MG63 (cell line): ENCODE measurements at regions not wholly inside any gene's neighbourhood (a gene's known extent, or its start where the extent isn't known, plus 50 kb on each side); places are given as distances from the start of the nearest gene placed in this dataset.

ENCODE experiments used
- DNase-seq: peaks from one replicate; pipeline ENCODE4 v3.0.0-alpha.2; 2020
- H3K27me3 ChIP-seq: fragments of 250-450 bp; sonication (Bioruptor Pico); 2 replicates; pipeline ENCODE4 v1.5.1; 2020; ENCODE audit warnings: mild to moderate bottlenecking, moderate library complexity
- H3K36me3 ChIP-seq: fragments of 250-450 bp; sonication (Bioruptor Pico); 2 replicates; pipeline ENCODE4 v1.5.1; 2020; ENCODE audit warnings: mild to moderate bottlenecking, moderate library complexity
- H3K4me3 ChIP-seq: fragments of 250-450 bp; sonication (Bioruptor Pico); 2 replicates; pipeline ENCODE4 v1.5.1; 2020; ENCODE audit warnings: mild to moderate bottlenecking, moderate library complexity
- H3K9me3 ChIP-seq: fragments of 250-450 bp; sonication (Bioruptor Pico); 2 replicates; pipeline ENCODE4 v1.5.1; 2020; ENCODE audit warnings: mild to moderate bottlenecking, moderate library complexity

- H3K27me3 ChIP-seq, result no peaks in the 10 kb centered on the region
- no peaks in the 10 kb centered on the region for H3K36me3 ChIP-seq
- H3K4me3 ChIP-seq, result no peak overlapping the region
- no peak for DNase-seq
- H3K9me3 ChIP-seq, result no peaks in the 10 kb centered on the region
Measured at GRCh38 chr9:90974016-90974415, 172.4 kb downstream of the SYK start.

GRCh38 chr9:90974643-90975245, 173.1 kb downstream of the SYK start:
- Histone ChIP-seq H3K4me3 (no peak overlapping the region), H3K27me3 (no peaks in the 10 kb centered on the region), H3K9me3 (no peaks in the 10 kb centered on the region), H3K36me3 (no peaks in the 10 kb centered on the region)
- no peak for DNase-seq

- H3K9me3 ChIP-seq, result no peaks in the 10 kb centered on the region
- H3K4me3 ChIP-seq, result no peak overlapping the region
- no peaks in the 10 kb centered on the region for H3K27me3 ChIP-seq
- no peak for DNase-seq
- no peaks in the 10 kb centered on the region for H3K36me3 ChIP-seq
Measured at GRCh38 chr9:90975781-90976538, 174.3 kb downstream of the SYK start.

- DNase-seq, result no peak
- no peaks in the 10 kb centered on the region for H3K9me3 ChIP-seq
- no peak overlapping the region for H3K4me3 ChIP-seq
- H3K36me3 ChIP-seq, result no peaks in the 10 kb centered on the region
- no peaks in the 10 kb centered on the region for H3K27me3 ChIP-seq
Measured at GRCh38 chr9:90979138-90979551, 177.5 kb downstream of the SYK start.

GRCh38 chr9:90979639-90980038, 178.0 kb downstream of the SYK start:
- Histone ChIP-seq H3K4me3 (no peak overlapping the region), H3K36me3 (no peaks in the 10 kb centered on the region), H3K27me3 (no peaks in the 10 kb centered on the region), H3K9me3 (no peaks in the 10 kb centered on the region)
- DNase-seq, result no peak

GRCh38 chr9:90981726-90982125, 180.1 kb downstream of the SYK start:
- DNase-seq, result no peak
- Histone ChIP-seq H3K4me3 (no peak overlapping the region), H3K27me3 (no peaks in the 10 kb centered on the region), H3K36me3 (no peaks in the 10 kb centered on the region), H3K9me3 (no peaks in the 10 kb centered on the region)

GRCh38 chr9:90983394-90983793, 181.8 kb downstream of the SYK start:
- DNase-seq, result no peak
- no peaks in the 10 kb centered on the region for H3K9me3 ChIP-seq
- H3K4me3 ChIP-seq, result no peak overlapping the region
- H3K27me3 ChIP-seq, result no peaks in the 10 kb centered on the region
- no peaks in the 10 kb centered on the region for H3K36me3 ChIP-seq

- Histone ChIP-seq H3K36me3 (no peaks in the 10 kb centered on the region), H3K9me3 (peaks cover 2% of the 10 kb centered on the region; the same call in 1 of the 2 replicates)
- DNase-seq, result no peak
Measured at GRCh38 chr9:90985631-90986030, 184.0 kb downstream of the SYK start.

GRCh38 chr9:90986161-90986560, 184.5 kb downstream of the SYK start:
- H3K9me3 ChIP-seq, result peaks cover 4% of the 10 kb centered on the region; the same call in 1 of the 2 replicates
- H3K36me3 ChIP-seq, result no peaks in the 10 kb centered on the region
- H3K4me3 ChIP-seq, result no peak overlapping the region
- H3K27me3 ChIP-seq, result no peaks in the 10 kb centered on the region
- DNase-seq, result no peak

More at GRCh38 chr9:90985631-90986030, 184.0 kb downstream of the SYK start:
- Histone ChIP-seq H3K27me3 (no peaks in the 10 kb centered on the region), H3K4me3 (no peak overlapping the region)

- Histone ChIP-seq H3K9me3 (peaks cover 4% of the 10 kb centered on the region; the same call in 1 of the 2 replicates), H3K4me3 (no peak overlapping the region), H3K36me3 (no peaks in the 10 kb centered on the region), H3K27me3 (no peaks in the 10 kb centered on the region)
- DNase-seq, result no peak
Measured at GRCh38 chr9:90987566-90987965, 185.9 kb downstream of the SYK start.

GRCh38 chr9:90988318-90988717, 186.7 kb downstream of the SYK start:
- DNase-seq, result no peak
- no peaks in the 10 kb centered on the region for H3K36me3 ChIP-seq
- H3K9me3 ChIP-seq, result peaks cover 4% of the 10 kb centered on the region; the same call in 1 of the 2 replicates
- H3K27me3 ChIP-seq, result no peaks in the 10 kb centered on the region
- H3K4me3 ChIP-seq, result no peak overlapping the region

- Histone ChIP-seq H3K36me3 (no peaks in the 10 kb centered on the region), H3K27me3 (no peaks in the 10 kb centered on the region), H3K9me3 (peaks cover 10% of the 10 kb centered on the region; the same call in 1 of the 2 replicates), H3K4me3 (no peak overlapping the region)
- DNase-seq, result no peak
Measured at GRCh38 chr9:90991953-90992352, 190.3 kb downstream of the SYK start.

- no peak overlapping the region for H3K4me3 ChIP-seq
- no peaks in the 10 kb centered on the region for H3K36me3 ChIP-seq
- no peaks in the 10 kb centered on the region for H3K27me3 ChIP-seq
- no peak for DNase-seq
- peaks cover 9% of the 10 kb centered on the region; the same call in 1 of the 2 replicates for H3K9me3 ChIP-seq
Measured at GRCh38 chr9:90995516-90995915, 193.9 kb downstream of the SYK start.

GRCh38 chr9:90996154-90997065, 194.8 kb downstream of the SYK start:
- H3K4me3 ChIP-seq, result no peak overlapping the region
- DNase-seq, result no peak
- no peaks in the 10 kb centered on the region for H3K36me3 ChIP-seq
- no peaks in the 10 kb centered on the region for H3K27me3 ChIP-seq
- H3K9me3 ChIP-seq, result peaks cover 6% of the 10 kb centered on the region; the same call in 1 of the 2 replicates

- DNase-seq, result peak; percentile 12
- no peaks in the 10 kb centered on the region for H3K27me3 ChIP-seq
- H3K4me3 ChIP-seq, result no peak overlapping the region
- H3K36me3 ChIP-seq, result no peaks in the 10 kb centered on the region
- peaks cover 4% of the 10 kb centered on the region for H3K9me3 ChIP-seq
Measured at GRCh38 chr9:90998573-90998972, 197.0 kb downstream of the SYK start.

GRCh38 chr9:90999425-91000397, 198.1 kb downstream of the SYK start:
- DNase-seq, result no peak
- Histone ChIP-seq H3K36me3 (no peaks in the 10 kb centered on the region), H3K27me3 (no peaks in the 10 kb centered on the region), H3K9me3 (no peaks in the 10 kb centered on the region; the same call in none of the 2 replicates), H3K4me3 (no peak overlapping the region)
